HUES64 (cell line): ENCODE measurements at regions not wholly inside any gene's neighbourhood (a gene's known extent, or its start where the extent isn't known, plus 50 kb on each side); places are given as distances from the start of the nearest gene placed in this dataset.

Experiments
- H3K27ac ChIP-seq: 2 replicates; pipeline ENCODE4 v1.7.0; 2013; ENCODE audit warnings: low read depth, low read length, inconsistent platforms
- H3K27me3 ChIP-seq: 2 replicates; pipeline ENCODE4 v1.6.1; 2013; ENCODE audit warnings: mild to moderate bottlenecking, low read length; ENCODE audit not compliant: insufficient read depth
- H3K36me3 ChIP-seq: 2 replicates; pipeline ENCODE4 v1.6.1; 2013; ENCODE audit warnings: mild to moderate bottlenecking, low read length; ENCODE audit not compliant: insufficient read depth
- H3K4me1 ChIP-seq: 2 replicates; pipeline ENCODE4 v1.6.1; 2013; ENCODE audit warnings: mild to moderate bottlenecking, low read length, moderate library complexity; ENCODE audit not compliant: insufficient read depth
- H3K4me3 ChIP-seq: 2 replicates; pipeline ENCODE4 v1.5.1; 2013; ENCODE audit warnings: mild to moderate bottlenecking, low read length, moderate library complexity
- H3K9ac ChIP-seq: 2 replicates; pipeline ENCODE4 v1.6.1; 2013; ENCODE audit warnings: mild to moderate bottlenecking, low read depth, low read length
- H3K9me3 ChIP-seq: 2 replicates; pipeline ENCODE4 v1.6.1; 2013; ENCODE audit warnings: low read depth, low read length; ENCODE audit not compliant: insufficient read depth
- WGBS: fragments of 150-250, 120-280 bp; methylation state at CpG from one replicate; pipeline ENCODE4 v1.1.7; 2013; ENCODE audit warnings: missing lambda C conversion rate; 5-methylcytosine and 5-hydroxymethylcytosine counted together

GRCh38 chr1:106254748-106255147 lies 801.7 kb upstream of the PRMT6 start:
- Histone ChIP-seq H3K4me1 (no peaks in the 10 kb centered on the region), H3K9ac (no peak overlapping the region), H3K9me3 (no peaks in the 10 kb centered on the region), H3K27me3 (no peaks in the 10 kb centered on the region), H3K4me3 (no peak overlapping the region), H3K27ac (no peak overlapping the region), H3K36me3 (no peaks in the 10 kb centered on the region)
- WGBS = 90% methylated on average over 1 of the region's 1 CpG

GRCh38 chr1:106266786-106267185 lies 789.7 kb upstream of the PRMT6 start:
- Histone ChIP-seq H3K27me3 (no peaks in the 10 kb centered on the region), H3K36me3 (no peaks in the 10 kb centered on the region), H3K27ac (no peak overlapping the region), H3K4me3 (no peak overlapping the region), H3K9ac (no peak overlapping the region), H3K4me1 (no peaks in the 10 kb centered on the region), H3K9me3 (0 out of 2 replicates have a peak, but pooled peaks cover 6% of the 10 kb centered on the region)
- WGBS = 67% methylated on average over 3 of the region's 3 CpGs

- 81% methylated on average over 5 of the region's 5 CpGs for WGBS
- Histone ChIP-seq H3K4me3 (no peak overlapping the region), H3K4me1 (no peaks in the 10 kb centered on the region)
Observed at GRCh38 chr1:106268070-106268469, 788.4 kb upstream of the PRMT6 start.

GRCh38 chr1:106276871-106277270 lies 779.6 kb upstream of the PRMT6 start:
- H3K4me3 ChIP-seq = no peak overlapping the region
- H3K9ac ChIP-seq = no peak overlapping the region
- no peak overlapping the region for H3K27ac ChIP-seq
- H3K27me3 ChIP-seq = no peaks in the 10 kb centered on the region
- no peaks in the 10 kb centered on the region for H3K9me3 ChIP-seq
- H3K4me1 ChIP-seq = no peaks in the 10 kb centered on the region
- 100% methylated on average over 1 of the region's 1 CpG for WGBS
- no peaks in the 10 kb centered on the region for H3K36me3 ChIP-seq

More at GRCh38 chr1:106268070-106268469, 788.4 kb upstream of the PRMT6 start:
- no peaks in the 10 kb centered on the region for H3K27me3 ChIP-seq
- no peaks in the 10 kb centered on the region for H3K36me3 ChIP-seq
- H3K9ac ChIP-seq = no peak overlapping the region
- 0 out of 2 replicates have a peak, but pooled peaks cover 6% of the 10 kb centered on the region for H3K9me3 ChIP-seq
- H3K27ac ChIP-seq = no peak overlapping the region

GRCh38 chr1:106277786-106278185 lies 778.7 kb upstream of the PRMT6 start:
- 98% methylated on average over 3 of the region's 4 CpGs for WGBS

GRCh38 chr1:106278716-106279115 lies 777.8 kb upstream of the PRMT6 start:
- 83% methylated on average over 2 of the region's 2 CpGs for WGBS
- Histone ChIP-seq H3K27me3 (no peaks in the 10 kb centered on the region), H3K4me3 (no peak overlapping the region), H3K9me3 (no peaks in the 10 kb centered on the region), H3K27ac (no peak overlapping the region), H3K4me1 (no peaks in the 10 kb centered on the region), H3K36me3 (no peaks in the 10 kb centered on the region), H3K9ac (no peak overlapping the region)

More at GRCh38 chr1:106277786-106278185, 778.7 kb upstream of the PRMT6 start:
- Histone ChIP-seq H3K27me3 (no peaks in the 10 kb centered on the region), H3K27ac (no peak overlapping the region), H3K9me3 (no peaks in the 10 kb centered on the region), H3K4me1 (no peaks in the 10 kb centered on the region), H3K9ac (no peak overlapping the region), H3K4me3 (no peak overlapping the region), H3K36me3 (no peaks in the 10 kb centered on the region)

GRCh38 chr1:106289265-106289928 lies 767.1 kb upstream of the PRMT6 start:
- H3K4me1 ChIP-seq = 0 out of 2 replicates have a peak, but pooled peaks cover 10% of the 10 kb centered on the region
- H3K4me3 ChIP-seq = no peak overlapping the region
- H3K36me3 ChIP-seq = no peaks in the 10 kb centered on the region
- 92% methylated on average over 2 of the region's 3 CpGs for WGBS
- H3K27me3 ChIP-seq = no peaks in the 10 kb centered on the region
- H3K27ac ChIP-seq = no peak overlapping the region
- no peaks in the 10 kb centered on the region for H3K9me3 ChIP-seq
- H3K9ac ChIP-seq = no peak overlapping the region

- WGBS = 94% methylated on average over 13 of the region's 13 CpGs
- H3K9me3 ChIP-seq = no peaks in the 10 kb centered on the region
- no peaks in the 10 kb centered on the region for H3K27me3 ChIP-seq
- H3K36me3 ChIP-seq = no peaks in the 10 kb centered on the region
- no peak overlapping the region for H3K4me3 ChIP-seq
- H3K27ac ChIP-seq = no peak overlapping the region
- no peak overlapping the region for H3K9ac ChIP-seq
- H3K4me1 ChIP-seq = 0 out of 2 replicates have a peak, but pooled peaks cover 10% of the 10 kb centered on the region
Observed at GRCh38 chr1:106290805-106291501, 765.5 kb upstream of the PRMT6 start.

GRCh38 chr1:106292130-106292529 lies 764.3 kb upstream of the PRMT6 start:
- H3K36me3 ChIP-seq = no peaks in the 10 kb centered on the region
- H3K9me3 ChIP-seq = no peaks in the 10 kb centered on the region
- H3K27me3 ChIP-seq = no peaks in the 10 kb centered on the region
- H3K9ac ChIP-seq = no peak overlapping the region
- H3K4me3 ChIP-seq = no peak overlapping the region
- 0 out of 2 replicates have a peak, but pooled peaks cover 5% of the 10 kb centered on the region for H3K4me1 ChIP-seq
- 98% methylated on average over 3 of the region's 4 CpGs for WGBS
- no peak overlapping the region for H3K27ac ChIP-seq

GRCh38 chr1:106296431-106296830 lies 760.0 kb upstream of the PRMT6 start:
- Histone ChIP-seq H3K4me3 (no peak overlapping the region), H3K27ac (no peak overlapping the region), H3K9me3 (no peaks in the 10 kb centered on the region), H3K27me3 (no peaks in the 10 kb centered on the region), H3K9ac (no peak overlapping the region), H3K36me3 (no peaks in the 10 kb centered on the region), H3K4me1 (no peaks in the 10 kb centered on the region)
- no CpG with 5 or more reads among the region's 1 CpG for WGBS

GRCh38 chr1:106304106-106304505 lies 752.4 kb upstream of the PRMT6 start:
- no peak overlapping the region for H3K4me3 ChIP-seq
- no peaks in the 10 kb centered on the region for H3K36me3 ChIP-seq
- no peaks in the 10 kb centered on the region for H3K4me1 ChIP-seq
- H3K9me3 ChIP-seq = peaks cover 13% of the 10 kb centered on the region
- H3K9ac ChIP-seq = no peak overlapping the region
- H3K27me3 ChIP-seq = no peaks in the 10 kb centered on the region
- H3K27ac ChIP-seq = no peak overlapping the region
- 74% methylated on average over 3 of the region's 3 CpGs for WGBS
